Thyroid gland (tissue), 4 donors: ENCODE measurements at regions not wholly inside any gene's neighbourhood (a gene's known extent, or its start where the extent isn't known, plus 50 kb on each side); places are given as distances from the start of the nearest gene placed in this dataset.

ENCODE experiments used
- POLR2A ChIP-seq, 2 donors: fragments of 450-650 bp; IDR thresholded peaks; one replicate each; pipeline ENCODE4 v1.6.1; 2017; ENCODE audit warnings: antibody characterized with exemption in 2 of 2, mild to moderate bottlenecking in 2 of 2, moderate library complexity in 1 of 2
- TF ChIP-seq, protein P1 (sequence below), 6 experiments: fragments of 200-600 bp in 3 of 6; fragments of 450-650 bp in 3 of 6; sonication (generic) in 3 of 6; IDR thresholded peaks; one replicate each; pipeline ENCODE4 v1.5.1; 2016 to 2019; ENCODE audit warnings: antibody characterized with exemption in 6 of 6, mild to moderate bottlenecking in 2 of 6, inconsistent platforms in 1 of 6, moderate library complexity in 1 of 6

GRCh38 chr10:123579675-123580074 is 86.5 kb upstream of the GPR26 start:
- TF ChIP-seq, protein P1, sequence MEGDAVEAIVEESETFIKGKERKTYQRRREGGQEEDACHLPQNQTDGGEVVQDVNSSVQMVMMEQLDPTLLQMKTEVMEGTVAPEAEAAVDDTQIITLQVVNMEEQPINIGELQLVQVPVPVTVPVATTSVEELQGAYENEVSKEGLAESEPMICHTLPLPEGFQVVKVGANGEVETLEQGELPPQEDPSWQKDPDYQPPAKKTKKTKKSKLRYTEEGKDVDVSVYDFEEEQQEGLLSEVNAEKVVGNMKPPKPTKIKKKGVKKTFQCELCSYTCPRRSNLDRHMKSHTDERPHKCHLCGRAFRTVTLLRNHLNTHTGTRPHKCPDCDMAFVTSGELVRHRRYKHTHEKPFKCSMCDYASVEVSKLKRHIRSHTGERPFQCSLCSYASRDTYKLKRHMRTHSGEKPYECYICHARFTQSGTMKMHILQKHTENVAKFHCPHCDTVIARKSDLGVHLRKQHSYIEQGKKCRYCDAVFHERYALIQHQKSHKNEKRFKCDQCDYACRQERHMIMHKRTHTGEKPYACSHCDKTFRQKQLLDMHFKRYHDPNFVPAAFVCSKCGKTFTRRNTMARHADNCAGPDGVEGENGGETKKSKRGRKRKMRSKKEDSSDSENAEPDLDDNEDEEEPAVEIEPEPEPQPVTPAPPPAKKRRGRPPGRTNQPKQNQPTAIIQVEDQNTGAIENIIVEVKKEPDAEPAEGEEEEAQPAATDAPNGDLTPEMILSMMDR (IDR thresholded peaks at IDR 0.05), result no peak
- TF ChIP-seq POLR2A (IDR thresholded peaks at IDR 0.05), result no peak
